ENCODE measurements at regions not wholly inside any gene's neighbourhood (a gene's known extent, or its start where the extent isn't known, plus 50 kb on each side); places are given as distances from the start of the nearest gene placed in this dataset.

DNA sequence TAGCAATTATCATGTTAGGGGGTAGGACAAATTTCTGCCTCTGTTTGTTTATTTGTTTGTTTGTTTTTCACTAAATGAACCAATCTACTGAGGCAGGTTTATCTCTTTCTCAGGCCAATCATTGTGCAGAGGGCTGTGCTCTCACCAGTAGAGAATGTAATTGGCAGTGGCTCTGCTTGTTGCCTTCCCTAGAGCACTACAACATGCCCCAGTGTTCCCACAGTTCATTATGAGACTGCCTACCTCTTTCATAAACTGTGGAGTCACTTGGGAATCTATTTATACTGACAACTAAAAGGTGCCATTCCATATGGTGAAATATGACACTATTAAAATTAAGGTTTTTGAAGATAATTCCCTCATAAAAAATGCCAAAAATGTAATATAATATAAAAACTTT is 196.3 kb upstream of the ALCAM start:
- no peak for FAIRE-seq
- DNase-seq (ENCODE audit: low read depth in 1 of 2, low spot score in 2 of 2), result no peak
- Histone ChIP-seq H3K27me3 (replicated peaks in 1 of 4; ENCODE audit: control insufficient read depth in 3 of 4, extremely low read depth in 1 of 4, insufficient read depth in 3 of 4, low read length in 3 of 4) (no peaks in the 10 kb centered on the region), H3K4me3 (ENCODE audit: extremely low read depth in 1 of 4, insufficient read depth in 2 of 4, low read depth in 3 of 4, low read length in 4 of 4) (no peak overlapping the region), H3K4ac (replicated peaks; ENCODE audit: insufficient read length, low read depth, low read length) (no peak overlapping the region), H2BK120ac (replicated peaks; ENCODE audit: low read depth, low read length) (no peak overlapping the region), H4K20me1 (replicated peaks in 1 of 2; ENCODE audit: control insufficient read depth in 1 of 2, insufficient read depth in 2 of 2, low read length in 2 of 2) (no peaks in the 10 kb centered on the region), H4K5ac (ENCODE audit: insufficient read length, low read depth, low read length) (no peak overlapping the region), H2BK15ac (ENCODE audit: low read length) (no peak overlapping the region), H2BK20ac (ENCODE audit: low read length) (no peak overlapping the region), H3K56ac (replicated peaks; ENCODE audit: insufficient read length, low read depth, low read length) (no peak overlapping the region), H3K4me2 (ENCODE audit: insufficient read depth in 1 of 2, low read depth in 2 of 2, low read length in 2 of 2) (no peak overlapping the region), H2AK5ac (ENCODE audit: low read depth, low read length) (no peak overlapping the region), H3K23me2 (ENCODE audit: low read depth, low read length) (no peaks in the 10 kb centered on the region), H3K36me3 (ENCODE audit: control insufficient read depth in 2 of 4, insufficient read depth in 4 of 4, low read length in 3 of 4) (no peaks in the 10 kb centered on the region), H3K9ac (replicated peaks in 1 of 4; ENCODE audit: extremely low read depth in 1 of 4, low read depth in 3 of 4, low read length in 3 of 4) (no peak overlapping the region), H3K18ac (ENCODE audit: extremely low read depth, low read length) (no peak overlapping the region), H3K79me1 (ENCODE audit: low read depth, low read length) (no peaks in the 10 kb centered on the region), H3K9me3 (ENCODE audit: insufficient read depth in 2 of 2, low read depth in 1 of 2, low read length in 1 of 2) (no peaks in the 10 kb centered on the region), H3K79me2 (ENCODE audit: control insufficient read depth in 1 of 2, insufficient read depth in 2 of 2, low read length in 2 of 2) (no peaks in the 10 kb centered on the region), H3K14ac (ENCODE audit: insufficient read length) (no peak overlapping the region), H3K27ac (ENCODE audit: low read depth, low read length) (no peak overlapping the region), H2BK5ac (ENCODE audit: low read depth, low read length) (no peak overlapping the region), H4K91ac (replicated peaks; ENCODE audit: insufficient read length, low read length) (no peak overlapping the region), H2BK12ac (ENCODE audit: low read depth, low read length) (no peak overlapping the region), H3K23ac (ENCODE audit: insufficient read length) (no peak overlapping the region), H2AFZ (ENCODE audit: low read length) (no peak overlapping the region), H3K4me1 (replicated peaks in 1 of 4; ENCODE audit: control insufficient read depth in 3 of 4, insufficient read depth in 4 of 4, low read length in 3 of 4) (no peaks in the 10 kb centered on the region), H4K8ac (ENCODE audit: extremely low read depth, insufficient read depth, low read length) (no peak overlapping the region)
- POLR2A ChIA-PET (ENCODE audit: partially characterized antibody), result no interaction called here
- CTCF ChIA-PET (ENCODE audit: partially characterized antibody), result no interaction called here
- no peak for TF ChIP-seq MAFK (IDR thresholded peaks at IDR 0.05; ENCODE audit: low read depth, low read length)
- TF ChIP-seq RBBP5 (IDR thresholded peaks at IDR 0.05; ENCODE audit: borderline replicate concordance, low read depth, low read length), result no peak
- no peak for TF ChIP-seq POLR2A (IDR thresholded peaks at IDR 0.05; ENCODE audit: control extremely low read depth in 1 of 2, low read depth in 2 of 2, low read length in 2 of 2)
- no peak for TF ChIP-seq SAP30 (IDR thresholded peaks at IDR 0.05; ENCODE audit: insufficient read depth, insufficient replicate concordance, low read length)
- TF ChIP-seq SRF (IDR thresholded peaks at IDR 0.05; ENCODE audit: low read depth, low read length), result no peak
- TF ChIP-seq FOSL1 (IDR thresholded peaks at IDR 0.05; ENCODE audit: insufficient read depth, low read depth, low read length), result no peak
- no peak for TF ChIP-seq CBX5 (IDR thresholded peaks at IDR 0.05; ENCODE audit: low read depth, low read length)
- TF ChIP-seq CTBP2 (IDR thresholded peaks at IDR 0.05; ENCODE audit: borderline replicate concordance, insufficient read depth, insufficient read length, low read length), result no peak
- TF ChIP-seq HDAC2 (IDR thresholded peaks at IDR 0.05; ENCODE audit: borderline replicate concordance in 1 of 2, low read depth in 2 of 2, low read length in 2 of 2), result no peak
- TF ChIP-seq GTF2F1 (IDR thresholded peaks at IDR 0.05; ENCODE audit: borderline replicate concordance, low read depth, low read length), result no peak
- no peak for TF ChIP-seq KDM5A (IDR thresholded peaks at IDR 0.05; ENCODE audit: low read length)
- TF ChIP-seq HDAC6 (IDR thresholded peaks at IDR 0.05; ENCODE audit: low read depth, low read length), result no peak
- TF ChIP-seq PHF8 (conservative IDR thresholded peaks at IDR 0.05; ENCODE audit: low read depth, low read length), result no peak
- no peak for TF ChIP-seq JUN (IDR thresholded peaks at IDR 0.05; ENCODE audit: low read depth, low read length)
- TF ChIP-seq GABPA (IDR thresholded peaks at IDR 0.05; ENCODE audit: borderline replicate concordance, insufficient read depth, low read length), result no peak
